Cardiac muscle cell (in vitro differentiated cells and primary cell): ENCODE measurements at regions not wholly inside any gene's neighbourhood (a gene's known extent, or its start where the extent isn't known, plus 50 kb on each side); places are given as distances from the start of the nearest gene placed in this dataset.

Source experiments
- DNase-seq, 2 donors: peaks; one replicate each; pipeline versions ENCODE4 v3.0.0 to v3.0.0-alpha.2; 2010 to 2017; ENCODE audit warnings: low read depth in 1 of 2, low spot score in 1 of 2
- H3K27ac ChIP-seq: fragments of 200-600 bp; sonication (generic); 2 replicates; pipeline ENCODE4 v1.5.1; 2016
- H3K27me3 ChIP-seq: fragments of 200-600 bp; sonication (generic); 2 replicates; pipeline ENCODE4 v1.6.0; 2016; ENCODE audit warnings: control low read depth
- H3K36me3 ChIP-seq: fragments of 200-600 bp; sonication (generic); 2 replicates; pipeline ENCODE4 v1.5.1; 2016; ENCODE audit warnings: control low read depth
- H3K4me1 ChIP-seq: fragments of 200-600 bp; sonication (generic); 2 replicates; pipeline ENCODE4 v1.8.1; 2017; ENCODE audit warnings: low read depth, mild to moderate bottlenecking, mixed run types
- H3K4me3 ChIP-seq: fragments of 200-600 bp; sonication (generic); 2 replicates; pipeline ENCODE4 v1.5.1; 2016; ENCODE audit warnings: mild to moderate bottlenecking
- H3K9me3 ChIP-seq: fragments of 200-600 bp; sonication (generic); 2 replicates; pipeline ENCODE4 v1.5.1; 2017; ENCODE audit warnings: low read depth, mild to moderate bottlenecking, control low read depth
- CTCF ChIP-seq: IDR thresholded peaks from 2 replicates; pipeline ENCODE4 v1.5.1; 2012; ENCODE audit warnings: low read depth, mild to moderate bottlenecking, low read length

- TF ChIP-seq CTCF = no peak
- Histone ChIP-seq H3K4me1 (no peaks in the 10 kb centered on the region), H3K27me3 (peaks cover 5% of the 10 kb centered on the region), H3K4me3 (no peak overlapping the region), H3K27ac (no peak overlapping the region), H3K9me3 (no peaks in the 10 kb centered on the region), H3K36me3 (no peaks in the 10 kb centered on the region)
- no peak for DNase-seq
Observed at GRCh38 chr16:9268446-9268845, 177.0 kb downstream of the HAPSTR1 start.

- Histone ChIP-seq H3K9me3 (no peaks in the 10 kb centered on the region), H3K4me1 (no peaks in the 10 kb centered on the region), H3K36me3 (no peaks in the 10 kb centered on the region), H3K4me3 (no peak overlapping the region), H3K27me3 (peaks cover 5% of the 10 kb centered on the region), H3K27ac (no peak overlapping the region)
- DNase-seq = no peak
- TF ChIP-seq CTCF = no peak
Observed at GRCh38 chr16:9270424-9270823, 179.0 kb downstream of the HAPSTR1 start.

GRCh38 chr16:9270941-9271340 lies 179.5 kb downstream of the HAPSTR1 start:
- no peak overlapping the region for H3K4me3 ChIP-seq
- no peaks in the 10 kb centered on the region for H3K36me3 ChIP-seq
- H3K27ac ChIP-seq = no peak overlapping the region
- no peak for TF ChIP-seq CTCF
- H3K27me3 ChIP-seq = peaks cover 5% of the 10 kb centered on the region
- no peak for DNase-seq
- H3K9me3 ChIP-seq = no peaks in the 10 kb centered on the region
- H3K4me1 ChIP-seq = no peaks in the 10 kb centered on the region

- no peaks in the 10 kb centered on the region for H3K4me1 ChIP-seq
- no peaks in the 10 kb centered on the region for H3K9me3 ChIP-seq
- no peaks in the 10 kb centered on the region for H3K27me3 ChIP-seq
- H3K4me3 ChIP-seq = no peak overlapping the region
- DNase-seq = no peak
- TF ChIP-seq CTCF = no peak
- no peaks in the 10 kb centered on the region for H3K36me3 ChIP-seq
- H3K27ac ChIP-seq = no peak overlapping the region
Observed at GRCh38 chr16:9271841-9272240, 180.4 kb downstream of the HAPSTR1 start.

GRCh38 chr16:9275377-9275776 lies 183.9 kb downstream of the HAPSTR1 start:
- H3K27me3 ChIP-seq = peaks cover 8% of the 10 kb centered on the region
- H3K9me3 ChIP-seq = no peaks in the 10 kb centered on the region
- TF ChIP-seq CTCF = no peak
- H3K4me1 ChIP-seq = no peaks in the 10 kb centered on the region
- no peak for DNase-seq
- no peaks in the 10 kb centered on the region for H3K36me3 ChIP-seq
- no peak overlapping the region for H3K4me3 ChIP-seq
- H3K27ac ChIP-seq = no peak overlapping the region

- no peak for TF ChIP-seq CTCF
Observed at GRCh38 chr16:9275816-9276354, 184.4 kb downstream of the HAPSTR1 start.

More at GRCh38 chr16:9275816-9276354, 184.4 kb downstream of the HAPSTR1 start:
- H3K9me3 ChIP-seq = no peaks in the 10 kb centered on the region
- no peaks in the 10 kb centered on the region for H3K4me1 ChIP-seq
- H3K4me3 ChIP-seq = no peak overlapping the region
- H3K36me3 ChIP-seq = no peaks in the 10 kb centered on the region
- H3K27me3 ChIP-seq = peaks cover 10% of the 10 kb centered on the region
- no peak overlapping the region for H3K27ac ChIP-seq
- DNase-seq = no peak
